GM23248 (cell line): ENCODE measurements at regions not wholly inside any gene's neighbourhood (a gene's known extent, or its start where the extent isn't known, plus 50 kb on each side); places are given as distances from the start of the nearest gene placed in this dataset.
A peak's percentile ranks its signal among the peaks of the same experiment; 100 is the strongest.

Experiments used
- DNase-seq: peaks from one replicate; pipeline ENCODE4 v3.0.0-alpha.2; 2015
- H2AFZ ChIP-seq: fragments of 200-600 bp; sonication (generic); 2 replicates; pipeline ENCODE4 v1.6.1; 2016; ENCODE audit warnings: antibody characterized with exemption
- H3F3A ChIP-seq: fragments of 200-600 bp; sonication (generic); 2 replicates; pipeline ENCODE4 v1.6.1; 2016; ENCODE audit warnings: mild to moderate bottlenecking, antibody characterized with exemption, mixed run types; ENCODE audit not compliant: insufficient read depth
- H3K27ac ChIP-seq: fragments of 200-600 bp; sonication (generic); 2 replicates; pipeline ENCODE4 v1.5.1; 2016; ENCODE audit warnings: mild to moderate bottlenecking
- H3K27me3 ChIP-seq: fragments of 200-600 bp; sonication (generic); replicated peaks from 2 replicates; pipeline ENCODE4 v1.6.1; 2016; ENCODE audit warnings: mild to moderate bottlenecking; ENCODE audit not compliant: insufficient read depth
- H3K36me3 ChIP-seq: fragments of 200-600 bp; sonication (generic); 2 replicates; pipeline ENCODE4 v1.6.1; 2016; ENCODE audit warnings: low read depth, mild to moderate bottlenecking
- H3K4me1 ChIP-seq: fragments of 200-600 bp; sonication (generic); 2 replicates; pipeline ENCODE4 v1.6.1; 2016; ENCODE audit warnings: mild to moderate bottlenecking; ENCODE audit not compliant: insufficient read depth
- H3K4me2 ChIP-seq: fragments of 200-600 bp; sonication (generic); one replicate; pipeline ENCODE4 v1.6.1; 2016; ENCODE audit warnings: mild to moderate bottlenecking; ENCODE audit not compliant: unreplicated experiment
- H3K4me3 ChIP-seq: fragments of 200-600 bp; sonication (generic); 2 replicates; pipeline ENCODE4 v1.5.1; 2016; ENCODE audit warnings: mild to moderate bottlenecking
- H3K79me2 ChIP-seq: fragments of 200-600 bp; sonication (generic); 2 replicates; pipeline ENCODE4 v1.6.1; 2016; ENCODE audit warnings: mild to moderate bottlenecking; ENCODE audit not compliant: insufficient read depth
- H3K9ac ChIP-seq: fragments of 200-600 bp; sonication (generic); 2 replicates; pipeline ENCODE4 v1.6.1; 2016; ENCODE audit warnings: mild to moderate bottlenecking
- H3K9me2 ChIP-seq: fragments of 200-600 bp; sonication (generic); 2 replicates; pipeline ENCODE4 v1.6.1; 2016; ENCODE audit warnings: mixed run types, mild to moderate bottlenecking, moderate library complexity; ENCODE audit not compliant: insufficient read depth
- H3K9me3 ChIP-seq: fragments of 200-600 bp; sonication (generic); one replicate; pipeline ENCODE4 v1.6.1; 2017; ENCODE audit warnings: low read depth
- H4K20me1 ChIP-seq: fragments of 200-600 bp; sonication (generic); 2 replicates; pipeline ENCODE4 v1.6.0; 2016; ENCODE audit not compliant: insufficient read depth
- EZH2 ChIP-seq: fragments of 200-600 bp; sonication (generic); IDR thresholded peaks from 2 replicates; pipeline ENCODE4 v1.6.1; 2018; ENCODE audit warnings: antibody characterized with exemption, mild to moderate bottlenecking; ENCODE audit not compliant: insufficient read depth, poor library complexity, severe bottlenecking
- EZH2phosphoT487 ChIP-seq: fragments of 200-600 bp; sonication (generic); IDR thresholded peaks from 2 replicates; pipeline ENCODE4 v1.6.1; 2018; ENCODE audit warnings: antibody characterized with exemption, moderate library complexity, mild to moderate bottlenecking, low read depth; ENCODE audit not compliant: insufficient read depth
- WGBS, 2 experiments: methylation state at CpG; one replicate each; pipeline ENCODE4 v1.1.6; 2015 to 2017; ENCODE audit warnings: low lambda C conversion rate in 2 of 2, low coverage in 1 of 2; ENCODE audit errors: missing lambda C conversion rate in 2 of 2; 5-methylcytosine and 5-hydroxymethylcytosine counted together
- in situ Hi-C: fragments of 300-500 bp; cut with MboI; formaldehyde crosslinking; loops from 2 replicates; pipeline ENCODE4 v1.15.0; 2020

GRCh38 chr15:62643572-62643971, 399.0 kb upstream of the TPM1 start:
- Histone ChIP-seq H3F3A (no peaks in the 10 kb centered on the region), H3K4me1 (0 out of 2 replicates have a peak, but pooled peaks cover 5% of the 10 kb centered on the region), H3K27me3 (no peaks in the 10 kb centered on the region), H3K79me2 (peaks cover 18% of the 10 kb centered on the region; the same call in 1 of the 2 replicates), H3K9ac (no peak overlapping the region), H3K9me3 (no peaks in the 10 kb centered on the region), H4K20me1 (no peaks in the 10 kb centered on the region), H3K9me2 (no peaks in the 10 kb centered on the region), H3K36me3 (no peaks in the 10 kb centered on the region), H3K27ac (no peak overlapping the region), H3K4me3 (no peak overlapping the region), H2AFZ (no peak overlapping the region), H3K4me2 (no peak overlapping the region)
- in situ Hi-C loops: no loop called here
- 97 to 100% methylated on average over 4 of the region's 4 CpGs for WGBS, 2 experiments
- no peak for TF ChIP-seq EZH2
- no peak for TF ChIP-seq EZH2phosphoT487
- no peak for DNase-seq

- 90% methylated on average over 7 of the region's 7 CpGs for WGBS, 2 experiments
- H4K20me1 ChIP-seq: no peaks in the 10 kb centered on the region
- no peaks in the 10 kb centered on the region for H3K36me3 ChIP-seq
- no peak overlapping the region for H3K27ac ChIP-seq
- peaks cover 6% of the 10 kb centered on the region; the same call in 1 of the 2 replicates for H3K4me1 ChIP-seq
- no peak for TF ChIP-seq EZH2phosphoT487
- no peak for TF ChIP-seq EZH2
- no peak overlapping the region for H3K4me2 ChIP-seq
- in situ Hi-C loops: no loop called here
- 0 out of 2 replicates have a peak, but pooled peaks cover 10% of the 10 kb centered on the region for H3K79me2 ChIP-seq
- H3K4me3 ChIP-seq: no peak overlapping the region
- H3F3A ChIP-seq: no peaks in the 10 kb centered on the region
- no peaks in the 10 kb centered on the region for H3K9me3 ChIP-seq
- no peaks in the 10 kb centered on the region for H3K9me2 ChIP-seq
- H2AFZ ChIP-seq: no peak overlapping the region
- H3K27me3 ChIP-seq: no peaks in the 10 kb centered on the region
- H3K9ac ChIP-seq: no peak overlapping the region
- no peak for DNase-seq
Measured at GRCh38 chr15:62644216-62644888, 398.2 kb upstream of the TPM1 start.

- Histone ChIP-seq H4K20me1 (no peaks in the 10 kb centered on the region), H3K4me3 (no peak overlapping the region), H3F3A (no peaks in the 10 kb centered on the region), H3K79me2 (0 out of 2 replicates have a peak, but pooled peaks cover 3% of the 10 kb centered on the region), H3K27ac (no peak overlapping the region), H2AFZ (no peak overlapping the region), H3K4me1 (peaks cover 14% of the 10 kb centered on the region; the same call in 1 of the 2 replicates), H3K9ac (no peak overlapping the region), H3K27me3 (no peaks in the 10 kb centered on the region), H3K36me3 (no peaks in the 10 kb centered on the region), H3K9me2 (no peaks in the 10 kb centered on the region), H3K4me2 (no peak overlapping the region), H3K9me3 (no peaks in the 10 kb centered on the region)
- in situ Hi-C loops: no loop called here
- peak; percentile 55 for DNase-seq
- WGBS, 2 experiments: 88 to 89% methylated on average over 15 of the region's 15 CpGs
- TF ChIP-seq EZH2 (no peak), EZH2phosphoT487 (no peak)
Measured at GRCh38 chr15:62644889-62645742, 397.4 kb upstream of the TPM1 start.

GRCh38 chr15:62647202-62647842, 395.2 kb upstream of the TPM1 start:
- Histone ChIP-seq H3K27me3 (no peaks in the 10 kb centered on the region), H3K27ac (0 out of 2 replicates have a peak overlapping the region, but pooled peaks have one; percentile 4), H2AFZ (no peak overlapping the region), H3K4me3 (no peak overlapping the region), H3K9me3 (no peaks in the 10 kb centered on the region), H3K9me2 (no peaks in the 10 kb centered on the region), H4K20me1 (no peaks in the 10 kb centered on the region), H3K4me2 (no peak overlapping the region), H3K9ac (no peak overlapping the region), H3K79me2 (no peaks in the 10 kb centered on the region), H3K36me3 (no peaks in the 10 kb centered on the region), H3F3A (no peaks in the 10 kb centered on the region), H3K4me1 (peaks cover 17% of the 10 kb centered on the region; the same call in 1 of the 2 replicates)
- in situ Hi-C loops: no loop called here
- WGBS, 2 experiments: 87 to 88% methylated on average over 12 of the region's 12 CpGs
- TF ChIP-seq EZH2 (no peak), EZH2phosphoT487 (no peak)
- peak; percentile 78 for DNase-seq
